ENCODE measurements at regions not wholly inside any gene's neighbourhood (a gene's known extent, or its start where the extent isn't known, plus 50 kb on each side); places are given as distances from the start of the nearest gene placed in this dataset.

DNA sequence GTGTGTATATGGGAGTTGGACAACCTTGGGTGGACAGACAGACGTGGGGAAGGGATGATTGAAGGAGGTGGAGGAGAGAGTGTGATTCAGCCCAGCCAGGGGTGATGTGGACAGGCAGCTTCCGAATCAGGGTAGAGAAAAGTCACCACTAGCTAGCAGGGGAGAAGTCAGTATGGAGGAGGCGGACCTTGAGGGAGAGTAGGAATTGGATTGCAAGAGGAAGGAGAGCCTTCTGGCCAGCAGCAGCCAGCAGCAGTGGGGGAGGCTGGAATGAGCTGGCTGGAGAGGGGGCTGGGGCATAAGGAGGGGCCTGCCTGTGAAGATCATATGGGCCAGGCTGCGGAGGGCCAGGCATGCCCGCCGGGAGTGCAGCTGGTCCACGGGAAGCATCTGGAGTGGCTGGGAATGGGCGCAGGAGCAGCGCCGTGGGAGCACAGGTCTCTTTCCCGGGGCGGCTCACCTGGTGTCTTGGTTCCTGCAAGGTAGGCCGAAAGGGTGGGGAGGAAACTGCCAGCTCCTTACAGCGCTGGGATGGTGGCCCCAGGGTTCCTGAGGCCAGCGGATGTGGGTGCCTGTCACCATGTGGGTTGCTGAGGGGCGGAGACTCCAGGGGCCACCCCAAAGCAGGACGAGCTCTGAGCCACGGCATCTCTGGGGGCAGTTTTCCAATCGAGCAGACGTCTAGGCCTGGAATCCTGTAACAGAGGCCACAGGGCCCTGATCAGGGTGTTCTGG is 235.3 kb downstream of the SEC14L1 start:
- intact Hi-C loops (cut with DNase I): loop anchor here (5.0 to 10.0 kb wide), 3 partner anchors 46 to 281 kb away; no protein-coding TSS in a partner anchor
- H3K9me3 ChIP-seq: no peaks in the 10 kb centered on the region
- peak overlapping the region; percentile 76 to 78 for H3K4me3 ChIP-seq
- H3K4me1 ChIP-seq: peaks cover 89% of the 10 kb centered on the region
- TF ChIP-seq POLR2AphosphoS5 (IDR thresholded peaks at IDR 0.05; ENCODE audit: insufficient read depth in 1 of 2, low read depth in 1 of 2) (peak in 1 of 2 donors; percentile 45), CTCF (IDR thresholded peaks at IDR 0.05) (no peak), POLR2A (IDR thresholded peaks at IDR 0.05) (peak in 1 of 2 donors; percentile 9)
- no peaks in the 10 kb centered on the region for H3K27me3 ChIP-seq
- H3K27ac ChIP-seq: peak overlapping the region; percentile 95
- no peaks in the 10 kb centered on the region for H3K36me3 ChIP-seq
- DNase-seq (ENCODE audit: extremely low spot score in 2 of 2): no peak

DNA sequence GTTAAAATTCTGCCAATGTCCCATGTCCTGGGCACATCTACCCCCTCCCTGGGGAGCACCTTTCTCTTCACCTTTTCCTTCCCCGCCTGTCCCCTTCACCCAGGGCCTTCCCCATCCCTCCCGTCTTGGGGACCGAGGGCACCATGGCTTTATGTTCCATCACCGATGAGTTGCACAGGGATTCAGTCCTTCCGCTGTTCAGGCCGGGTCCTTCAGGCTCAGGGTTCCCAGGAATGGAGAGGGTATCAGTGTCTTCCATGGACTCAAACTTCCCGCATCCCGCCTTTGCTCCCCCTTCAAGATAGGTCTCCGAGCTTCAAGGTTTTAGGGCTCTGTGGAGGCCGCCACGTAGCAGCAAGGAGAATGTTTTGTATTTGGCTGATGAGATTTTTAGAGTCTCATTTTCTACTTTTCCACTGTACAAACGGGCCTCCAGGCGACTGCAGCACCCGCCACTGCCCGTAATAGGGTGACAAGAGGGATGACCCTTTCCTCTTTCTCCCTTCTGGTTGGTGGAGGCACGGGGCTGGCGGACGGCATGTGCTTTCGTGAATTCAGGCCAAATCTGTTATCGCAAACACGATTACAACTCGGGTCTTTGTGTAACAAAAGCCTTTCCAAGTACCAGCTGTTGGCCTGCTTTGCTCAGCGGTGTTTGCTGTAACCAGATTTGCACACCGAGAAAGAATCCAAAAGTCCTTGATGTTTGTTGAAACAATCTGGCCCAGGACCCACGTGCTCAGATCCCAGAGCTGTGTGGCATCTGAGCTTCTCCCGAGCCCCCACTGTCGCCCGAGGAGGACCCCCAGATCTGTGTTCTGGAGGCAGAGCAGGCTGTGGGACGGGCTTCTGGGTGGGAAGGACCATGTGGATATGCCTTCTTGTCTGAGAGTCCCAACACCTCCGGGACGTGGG is 236.3 kb downstream of the SEC14L1 start:
- Histone ChIP-seq H3K9me3 (no peaks in the 10 kb centered on the region), H3K4me3 (peak overlapping the region; percentile 76 to 78), H3K27ac (peak overlapping the region; percentile 95), H3K4me1 (peaks cover 89% of the 10 kb centered on the region), H3K36me3 (no peaks in the 10 kb centered on the region), H3K27me3 (no peaks in the 10 kb centered on the region)
- intact Hi-C loops (cut with DNase I): loop anchor here (5.0 to 10.0 kb wide), 3 partner anchors 45 to 282 kb away; no protein-coding TSS in a partner anchor
- no peak for TF ChIP-seq POLR2AphosphoS5 (IDR thresholded peaks at IDR 0.05; ENCODE audit: insufficient read depth in 1 of 2, low read depth in 1 of 2)
- TF ChIP-seq CTCF (IDR thresholded peaks at IDR 0.05): no peak
- no peak for TF ChIP-seq POLR2A (IDR thresholded peaks at IDR 0.05)
- no peak for DNase-seq (ENCODE audit: extremely low spot score in 2 of 2)

DNA sequence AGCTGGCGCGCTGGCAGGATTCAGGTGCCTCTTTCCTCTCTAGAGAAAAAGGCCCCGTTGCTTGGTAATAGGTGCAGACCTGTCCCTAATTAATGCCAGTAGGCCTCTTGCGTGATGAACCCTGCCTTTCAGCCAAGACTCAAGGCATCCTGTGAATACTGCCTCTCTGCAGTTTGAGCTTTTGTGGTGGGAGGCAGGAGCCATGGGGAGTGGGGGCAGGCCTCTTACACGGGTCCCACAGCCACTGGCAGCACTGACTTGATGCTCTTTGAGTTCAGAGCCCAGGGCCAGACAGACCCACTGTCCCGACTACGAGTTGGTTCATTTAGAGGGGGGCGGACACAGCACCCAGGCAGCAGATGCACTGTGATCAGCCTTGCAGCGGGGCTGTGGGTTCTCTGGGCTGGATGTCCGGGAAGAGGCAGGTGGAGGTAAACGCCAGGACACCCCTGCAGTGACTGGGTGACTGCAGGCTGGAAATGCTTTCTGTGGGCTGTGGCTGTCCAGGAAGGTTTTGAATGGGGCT is 237.0 kb downstream of the SEC14L1 start:
- H3K27ac ChIP-seq: peak overlapping the region; percentile 95
- no peaks in the 10 kb centered on the region for H3K27me3 ChIP-seq
- DNase-seq (ENCODE audit: extremely low spot score in 2 of 2): no peak
- intact Hi-C loops (cut with DNase I): loop anchor here (5.0 to 10.0 kb wide), 3 partner anchors 45 to 283 kb away; no protein-coding TSS in a partner anchor
- TF ChIP-seq CTCF (IDR thresholded peaks at IDR 0.05) (no peak), POLR2AphosphoS5 (IDR thresholded peaks at IDR 0.05; ENCODE audit: insufficient read depth in 1 of 2, low read depth in 1 of 2) (no peak), POLR2A (IDR thresholded peaks at IDR 0.05) (no peak)
- peaks cover 89% of the 10 kb centered on the region for H3K4me1 ChIP-seq
- H3K9me3 ChIP-seq: no peaks in the 10 kb centered on the region
- H3K4me3 ChIP-seq: no peak overlapping the region
- no peaks in the 10 kb centered on the region for H3K36me3 ChIP-seq

GRCh38 chr17:77378318-77379064 is 237.7 kb downstream of the SEC14L1 start:
- H3K4me3 ChIP-seq: no peak overlapping the region
- H3K9me3 ChIP-seq: no peaks in the 10 kb centered on the region
- peak overlapping the region; percentile 95 for H3K27ac ChIP-seq
- H3K36me3 ChIP-seq: no peaks in the 10 kb centered on the region
- no peaks in the 10 kb centered on the region for H3K27me3 ChIP-seq
- TF ChIP-seq CTCF (IDR thresholded peaks at IDR 0.05) (no peak), POLR2A (IDR thresholded peaks at IDR 0.05) (no peak)
- H3K4me1 ChIP-seq: peaks cover 96% of the 10 kb centered on the region
- intact Hi-C loops (cut with DNase I): loop anchor here (5.0 to 10.0 kb wide), 3 partner anchors 44 to 284 kb away; no protein-coding TSS in a partner anchor
- no peak for DNase-seq (ENCODE audit: extremely low spot score in 2 of 2)

All from vagina (tissue), 2 donors.